OCI-LY7 (cell line): ENCODE measurements at regions not wholly inside any gene's neighbourhood (a gene's known extent, or its start where the extent isn't known, plus 50 kb on each side); places are given as distances from the start of the nearest gene placed in this dataset.
"Not testable (repeated sequence)": the region's sequence is repeated elsewhere in the genome, so short reads cannot be mapped to it uniquely, and the experiment has no call there.

ENCODE experiments used
- BruUV-seq: library from RNA; stranded (reverse); fragments of 400-500 nt; replicated peaks from 2 replicates; lab custom pipeline; 2021; lab: Mats Ljungman, UMichigan
- CTCF ChIA-PET: fragments of 300-600 bp; sonication (Branson Sonifier 250); formaldehyde crosslinking; loops from one replicate; lab custom pipeline; 2022; ENCODE audit warnings: antibody characterized with exemption; ENCODE audit not compliant: unreplicated experiment; lab: Charles Lee
- POLR2A ChIA-PET: fragments of 300-600 bp; sonication (Branson Sonifier 250); formaldehyde crosslinking; loops from one replicate; lab custom pipeline; 2022; ENCODE audit warnings: antibody characterized with exemption; lab: Charles Lee
- DNase-seq: peaks from one replicate; pipeline ENCODE4 v3.0.0-alpha.2; 2015; ENCODE audit warnings: low spot score
- H2AFZ ChIP-seq: fragments of 200-600 bp; sonication (generic), shearing (Covaris generic); 2 replicates; pipeline ENCODE4 v1.6.1; 2014; ENCODE audit warnings: mild to moderate bottlenecking, antibody characterized with exemption, low read length, moderate library complexity
- H3K27ac ChIP-seq: fragments of 200-600 bp; sonication (generic); 2 replicates; pipeline ENCODE4 v1.5.1; 2014; ENCODE audit warnings: mixed run types, low read depth, mild to moderate bottlenecking, moderate library complexity, low read length, inconsistent platforms; ENCODE audit not compliant: poor library complexity, severe bottlenecking
- H3K36me3 ChIP-seq: fragments of 200-600 bp; sonication (generic); 2 replicates; pipeline ENCODE4 v1.6.1; 2014; ENCODE audit warnings: mild to moderate bottlenecking, antibody characterized with exemption, low read length, moderate library complexity, mixed read lengths; ENCODE audit not compliant: insufficient read depth
- H3K4me1 ChIP-seq: fragments of 200-600 bp; sonication (generic); 2 replicates; pipeline ENCODE4 v1.5.1; 2014; ENCODE audit warnings: mild to moderate bottlenecking, low read length; ENCODE audit not compliant: insufficient read depth, poor library complexity, severe bottlenecking
- H3K4me2 ChIP-seq: fragments of 200-600 bp; sonication (generic); 2 replicates; pipeline ENCODE4 v1.6.1; 2014; ENCODE audit warnings: mild to moderate bottlenecking, low read length
- H3K4me3 ChIP-seq: fragments of 200-600 bp; sonication (generic); 2 replicates; pipeline ENCODE4 v1.5.1; 2014; ENCODE audit warnings: mild to moderate bottlenecking, low read depth, low read length; ENCODE audit not compliant: poor library complexity, severe bottlenecking
- H3K79me2 ChIP-seq: fragments of 200-600 bp; sonication (generic); 2 replicates; pipeline ENCODE4 v1.6.1; 2016; ENCODE audit warnings: low read depth, mild to moderate bottlenecking, low read length, moderate library complexity, mixed read lengths; ENCODE audit not compliant: insufficient read depth
- H3K9me2 ChIP-seq: fragments of 200-600 bp; sonication (generic); 2 replicates; pipeline ENCODE4 v1.6.1; 2016; ENCODE audit warnings: mild to moderate bottlenecking, low read length, mixed read lengths; ENCODE audit not compliant: insufficient read depth
- H3K9me3 ChIP-seq: fragments of 200-600 bp; sonication (generic); 2 replicates; pipeline ENCODE4 v1.6.1; 2014; ENCODE audit warnings: mild to moderate bottlenecking, mixed run types, low read length, mixed read lengths
- H4K20me1 ChIP-seq: fragments of 200-600 bp; sonication (generic); 2 replicates; pipeline ENCODE4 v1.6.1; 2014; ENCODE audit warnings: mild to moderate bottlenecking, antibody characterized with exemption, low read length, moderate library complexity, mixed read lengths; ENCODE audit not compliant: insufficient read depth
- EZH2phosphoT487 ChIP-seq: fragments of 200-600 bp; sonication (generic); IDR thresholded peaks from 2 replicates; pipeline ENCODE4 v1.6.1; 2018; ENCODE audit warnings: low read depth, borderline replicate concordance, mild to moderate bottlenecking, mixed run types, antibody characterized with exemption, low read length, moderate library complexity, mixed read lengths
- intact Hi-C: fragments of 100-400 bp; cut with micrococcal nuclease; formaldehyde crosslinking; loops from one replicate; pipeline ENCODE4 v1.10.0; 2022; ENCODE audit not compliant: unreplicated experiment
- TF ChIP-seq, protein P1 (sequence below): fragments of 200-600 bp; sonication (generic); conservative IDR thresholded peaks from 2 replicates; pipeline ENCODE4 v1.5.1; 2014; ENCODE audit warnings: mild to moderate bottlenecking, antibody characterized with exemption, low read length, moderate library complexity, mixed read lengths

DNA sequence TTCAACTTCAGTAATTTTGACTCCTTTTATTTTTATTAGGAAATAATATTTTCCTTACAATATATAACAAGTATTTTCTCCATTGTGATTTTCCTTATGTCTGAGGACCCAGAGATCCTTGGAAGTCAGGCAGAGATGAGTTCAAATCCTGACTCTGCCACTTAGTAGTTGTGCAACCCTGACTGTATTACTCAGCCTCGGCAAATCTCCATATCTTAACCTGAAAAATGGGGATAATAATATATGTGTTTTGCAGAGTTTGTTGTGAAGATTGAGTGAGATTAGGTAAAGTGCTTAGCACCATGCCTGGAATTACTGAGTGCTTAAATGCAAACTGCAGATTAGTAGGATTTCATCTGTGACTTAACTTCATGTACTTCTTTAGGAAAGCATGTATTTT is 120.5 kb upstream of the KLF14 start:
- Histone ChIP-seq H3K4me2 (no peak overlapping the region), H3K27ac (no peak overlapping the region), H3K9me3 (peaks cover 25% of the 10 kb centered on the region), H3K36me3 (peaks cover 22% of the 10 kb centered on the region), H4K20me1 (no peaks in the 10 kb centered on the region), H3K79me2 (no peaks in the 10 kb centered on the region), H2AFZ (no peak overlapping the region), H3K9me2 (no peaks in the 10 kb centered on the region), H3K4me1 (no peaks in the 10 kb centered on the region), H3K4me3 (no peak overlapping the region)
- intact Hi-C loops = no loop called here
- DNase-seq = no peak
- BruUV-seq = no TSS peak
- POLR2A ChIA-PET = no interaction called here
- TF ChIP-seq, protein P1, sequence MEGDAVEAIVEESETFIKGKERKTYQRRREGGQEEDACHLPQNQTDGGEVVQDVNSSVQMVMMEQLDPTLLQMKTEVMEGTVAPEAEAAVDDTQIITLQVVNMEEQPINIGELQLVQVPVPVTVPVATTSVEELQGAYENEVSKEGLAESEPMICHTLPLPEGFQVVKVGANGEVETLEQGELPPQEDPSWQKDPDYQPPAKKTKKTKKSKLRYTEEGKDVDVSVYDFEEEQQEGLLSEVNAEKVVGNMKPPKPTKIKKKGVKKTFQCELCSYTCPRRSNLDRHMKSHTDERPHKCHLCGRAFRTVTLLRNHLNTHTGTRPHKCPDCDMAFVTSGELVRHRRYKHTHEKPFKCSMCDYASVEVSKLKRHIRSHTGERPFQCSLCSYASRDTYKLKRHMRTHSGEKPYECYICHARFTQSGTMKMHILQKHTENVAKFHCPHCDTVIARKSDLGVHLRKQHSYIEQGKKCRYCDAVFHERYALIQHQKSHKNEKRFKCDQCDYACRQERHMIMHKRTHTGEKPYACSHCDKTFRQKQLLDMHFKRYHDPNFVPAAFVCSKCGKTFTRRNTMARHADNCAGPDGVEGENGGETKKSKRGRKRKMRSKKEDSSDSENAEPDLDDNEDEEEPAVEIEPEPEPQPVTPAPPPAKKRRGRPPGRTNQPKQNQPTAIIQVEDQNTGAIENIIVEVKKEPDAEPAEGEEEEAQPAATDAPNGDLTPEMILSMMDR = no peak
- no peak for TF ChIP-seq EZH2phosphoT487
- CTCF ChIA-PET = no interaction called here

DNA sequence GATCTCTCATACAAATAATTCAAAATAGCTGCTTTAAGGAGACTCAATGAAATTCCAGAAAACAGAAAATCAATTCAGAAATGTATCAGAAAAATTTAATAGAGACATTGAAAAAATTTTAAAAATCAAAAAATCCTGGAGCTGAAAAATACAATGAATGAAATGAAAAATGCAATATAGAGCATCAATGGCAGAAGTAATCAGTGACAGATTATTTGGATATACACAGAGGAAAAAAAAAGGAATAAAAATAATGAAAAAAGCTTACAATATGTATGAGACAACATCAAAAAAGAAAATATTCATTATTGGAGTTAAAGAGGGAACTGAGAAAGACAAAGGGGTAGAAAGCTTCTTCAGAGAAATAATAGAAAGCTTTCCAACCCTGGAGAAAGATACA is 122.9 kb upstream of the KLF14 start:
- POLR2A ChIA-PET = interaction anchor here (0.7 kb wide), 1 partner anchor 31 kb away, joined by 3 read pairs; no protein-coding TSS in a partner anchor
- H3K9me3 ChIP-seq = peaks cover 29% of the 10 kb centered on the region
- no peak overlapping the region for H3K27ac ChIP-seq
- no peaks in the 10 kb centered on the region for H3K79me2 ChIP-seq
- H3K4me2 ChIP-seq = no peak overlapping the region
- H3K4me1 ChIP-seq = no peaks in the 10 kb centered on the region
- BruUV-seq = no TSS peak
- peaks cover 31% of the 10 kb centered on the region for H3K36me3 ChIP-seq
- no peaks in the 10 kb centered on the region for H4K20me1 ChIP-seq
- no peak for DNase-seq
- CTCF ChIA-PET = no interaction called here
- TF ChIP-seq EZH2phosphoT487 = no peak
- TF ChIP-seq, protein P1 = no peak
- no peaks in the 10 kb centered on the region for H3K9me2 ChIP-seq
- intact Hi-C loops = no loop called here
- H3K4me3 ChIP-seq = no peak overlapping the region
- no peak overlapping the region for H2AFZ ChIP-seq

DNA sequence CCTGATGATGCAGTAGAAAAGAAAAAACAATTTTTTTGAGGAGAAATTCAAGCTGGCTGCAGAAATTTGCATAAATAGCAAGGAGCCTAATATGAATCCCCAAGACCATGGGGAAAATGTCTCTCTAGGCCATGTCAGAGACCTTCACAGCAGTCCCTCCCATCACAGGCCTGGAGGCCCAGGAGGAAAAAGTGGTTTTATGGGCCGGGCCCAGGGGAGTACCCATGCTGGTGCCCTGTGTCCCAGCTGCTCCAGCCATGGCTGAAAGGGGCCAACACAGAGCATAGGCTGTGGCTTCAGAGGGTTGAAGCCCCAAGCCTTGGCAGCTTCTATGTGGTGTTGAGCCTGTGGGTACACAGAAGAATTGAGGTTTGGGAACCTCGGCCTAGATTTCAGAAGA is 126.8 kb upstream of the KLF14 start:
- H4K20me1 ChIP-seq, H3K4me2 ChIP-seq, H3K4me1 ChIP-seq, BruUV-seq, H3K4me3 ChIP-seq, CTCF ChIA-PET, H3K9me2 ChIP-seq, DNase-seq, H3K79me2 ChIP-seq, intact Hi-C loops, H2AFZ ChIP-seq, H3K27ac ChIP-seq: not testable (repeated sequence)
- H3K9me3 ChIP-seq = peaks cover 29% of the 10 kb centered on the region
- POLR2A ChIA-PET = interaction anchor here (0.5 kb wide), 1 partner anchor 25 kb away, joined by 3 read pairs; no protein-coding TSS in a partner anchor
- peaks cover 44% of the 10 kb centered on the region for H3K36me3 ChIP-seq
